Hypothalamus (tissue), 51 donors: ENCODE measurements at regions not wholly inside any gene's neighbourhood (a gene's known extent, or its start where the extent isn't known, plus 50 kb on each side); places are given as distances from the start of the nearest gene placed in this dataset.
"Not testable (repeated sequence)": the region's sequence is repeated elsewhere in the genome, so short reads cannot be mapped to it uniquely, and the experiment has no call there.

Source experiments
- DNase-seq, 51 donors: peaks; one replicate each; lab custom pipeline; 2025; lab: John Stamatoyannopoulos, UW

GRCh38 chr1:242914729-242915128 is 340.4 kb downstream of the CEP170 start:
- DNase-seq = not testable (repeated sequence)

GRCh38 chr1:242912855-242913254 is 342.2 kb downstream of the CEP170 start:
- not testable (repeated sequence) for DNase-seq

GRCh38 chr1:242900558-242900957 is 354.5 kb downstream of the CEP170 start:
- not testable (repeated sequence) for DNase-seq

- DNase-seq = peak in 1 of 51 donors; percentile 13
Measured at GRCh38 chr1:242890192-242890741, 364.8 kb downstream of the CEP170 start.

- DNase-seq = no peak
Measured at GRCh38 chr1:242886137-242886536, 361.6 kb upstream of the PLD5 start.

GRCh38 chr1:242880022-242880421 is 355.5 kb upstream of the PLD5 start:
- not testable (repeated sequence) for DNase-seq

- DNase-seq = no peak
Measured at GRCh38 chr1:242877743-242878142, 353.2 kb upstream of the PLD5 start.

GRCh38 chr1:242877229-242877628 is 352.7 kb upstream of the PLD5 start:
- no peak for DNase-seq

GRCh38 chr1:242876030-242876429 is 351.5 kb upstream of the PLD5 start:
- no peak for DNase-seq

GRCh38 chr1:242873661-242874060 is 349.2 kb upstream of the PLD5 start:
- no peak for DNase-seq

- DNase-seq = no peak
Measured at GRCh38 chr1:242872521-242872920, 348.0 kb upstream of the PLD5 start.

GRCh38 chr1:242871471-242872030 is 347.1 kb upstream of the PLD5 start:
- DNase-seq = no peak

GRCh38 chr1:242870966-242871365 is 346.5 kb upstream of the PLD5 start:
- no peak for DNase-seq

- DNase-seq = no peak
Measured at GRCh38 chr1:242856289-242856688, 331.8 kb upstream of the PLD5 start.

- DNase-seq = no peak
Measured at GRCh38 chr1:242854466-242854865, 330.0 kb upstream of the PLD5 start.

GRCh38 chr1:242847390-242847993 is 323.0 kb upstream of the PLD5 start:
- no peak for DNase-seq

- no peak for DNase-seq
Measured at GRCh38 chr1:242842094-242842493, 317.6 kb upstream of the PLD5 start.

- DNase-seq = no peak
Measured at GRCh38 chr1:242839101-242839500, 314.6 kb upstream of the PLD5 start.

GRCh38 chr1:242836423-242836822 is 311.9 kb upstream of the PLD5 start:
- no peak for DNase-seq

GRCh38 chr1:242828828-242829227 is 304.3 kb upstream of the PLD5 start:
- DNase-seq = peak in 29 of 51 donors; percentile 1 to 70 (median 25)

- peak in 32 of 51 donors; percentile 2 to 71 (median 32) for DNase-seq
Measured at GRCh38 chr1:242828199-242828598, 303.7 kb upstream of the PLD5 start.

- DNase-seq = no peak
Measured at GRCh38 chr1:242827538-242827937, 303.0 kb upstream of the PLD5 start.
